H1 (cell line): ENCODE measurements at regions not wholly inside any gene's neighbourhood (a gene's known extent, or its start where the extent isn't known, plus 50 kb on each side); places are given as distances from the start of the nearest gene placed in this dataset.
A peak's percentile ranks its signal among the peaks of the same experiment; 100 is the strongest.

Experiments
- CTCF ChIA-PET: fragments of 300-600 bp; sonication (Branson Sonifier 250); formaldehyde crosslinking; loops from one replicate; lab custom pipeline; 2021; ENCODE audit not compliant: partially characterized antibody; lab: Charles Lee
- POLR2A ChIA-PET: fragments of 300-600 bp; sonication (Branson Sonifier 250); formaldehyde crosslinking; loops from one replicate; lab custom pipeline; 2021; ENCODE audit warnings: inconsistent platforms; ENCODE audit not compliant: partially characterized antibody; lab: Charles Lee
- DNase-seq, 2 experiments: peaks; one replicate each; pipeline versions ENCODE4 v3.0.0 to v3.0.0-alpha.2; 2010 to 2022; ENCODE audit warnings: low spot score in 2 of 2, low read depth in 1 of 2, mixed read lengths in 1 of 2
- FAIRE-seq: peaks from 2 replicates; lab custom pipeline; 2011; peaks lifted over from hg19 to GRCh38; lab: Jason Lieb, UNC
- H2AFZ ChIP-seq: 2 replicates; pipeline ENCODE4 v1.8.1; 2012; ENCODE audit warnings: low read length, inconsistent platforms
- H2AK5ac ChIP-seq: 2 replicates; pipeline ENCODE4 v1.6.1; 2013; ENCODE audit warnings: low read depth, low read length
- H2BK120ac ChIP-seq: replicated peaks from 2 replicates; pipeline ENCODE3; 2013; ENCODE audit warnings: low read depth, low read length, inconsistent platforms
- H2BK12ac ChIP-seq: 2 replicates; pipeline ENCODE4 v1.6.1; 2013; ENCODE audit warnings: low read depth, low read length
- H2BK15ac ChIP-seq: 2 replicates; pipeline ENCODE4 v1.6.1; 2013; ENCODE audit warnings: low read length
- H2BK20ac ChIP-seq: 2 replicates; pipeline ENCODE4 v1.6.1; 2013; ENCODE audit warnings: low read length
- H2BK5ac ChIP-seq: 2 replicates; pipeline ENCODE4 v1.6.1; 2013; ENCODE audit warnings: low read depth, low read length
- H3K14ac ChIP-seq: 2 replicates; pipeline ENCODE4 v1.6.1; 2013; ENCODE audit warnings: inconsistent platforms; ENCODE audit not compliant: insufficient read length
- H3K18ac ChIP-seq: 2 replicates; pipeline ENCODE4 v1.6.1; 2013; ENCODE audit warnings: low read length; ENCODE audit errors: extremely low read depth
- H3K23ac ChIP-seq: 2 replicates; pipeline ENCODE4 v1.6.1; 2013; ENCODE audit warnings: inconsistent platforms; ENCODE audit not compliant: insufficient read length
- H3K23me2 ChIP-seq: 2 replicates; pipeline ENCODE4 v1.6.1; 2013; ENCODE audit warnings: low read depth, low read length
- H3K27ac ChIP-seq: 2 replicates; pipeline ENCODE4 v1.6.1; 2011; ENCODE audit warnings: low read depth, low read length, inconsistent platforms
- H3K27me3 ChIP-seq, 4 experiments: replicated peaks in 1 of 4; 1 replicate in 1 of 4; 2 replicates in 3 of 4; pipeline versions ENCODE4 v1.6.1 to v1.8.1; 2011 to 2013; ENCODE audit warnings: low read length in 3 of 4, mild to moderate bottlenecking in 3 of 4, inconsistent platforms in 2 of 4, mixed read lengths in 2 of 4, moderate library complexity in 1 of 4; ENCODE audit not compliant: control insufficient read depth in 3 of 4, insufficient read depth in 3 of 4; ENCODE audit errors: extremely low read depth in 1 of 4
- H3K36me3 ChIP-seq, 4 experiments: 2 replicates each; pipeline versions ENCODE4 v1.6.1 to v1.8.1; 2011 to 2013; ENCODE audit warnings: mild to moderate bottlenecking in 4 of 4, low read length in 3 of 4, moderate library complexity in 2 of 4, control low read depth in 1 of 4, inconsistent platforms in 1 of 4; ENCODE audit not compliant: insufficient read depth in 4 of 4, control insufficient read depth in 2 of 4
- H3K4ac ChIP-seq: replicated peaks from 2 replicates; pipeline ENCODE3; 2013; ENCODE audit warnings: low read length, low read depth, mixed read lengths, inconsistent platforms; ENCODE audit not compliant: insufficient read length
- H3K4me1 ChIP-seq, 4 experiments: replicated peaks in 1 of 4; 1 replicate in 1 of 4; 2 replicates in 3 of 4; pipeline versions ENCODE4 v1.6.1 to v1.8.1; 2011 to 2013; ENCODE audit warnings: low read length in 3 of 4, inconsistent platforms in 2 of 4, mixed read lengths in 1 of 4; ENCODE audit not compliant: insufficient read depth in 4 of 4, control insufficient read depth in 3 of 4
- H3K4me2 ChIP-seq, 2 experiments: 2 replicates each; pipeline versions ENCODE4 v1.6.1 to v1.8.1; 2011 to 2013; ENCODE audit warnings: low read depth in 2 of 2, low read length in 2 of 2, control low read depth in 1 of 2, inconsistent platforms in 1 of 2, mild to moderate bottlenecking in 1 of 2; ENCODE audit not compliant: insufficient read depth in 1 of 2
- H3K4me3 ChIP-seq, 4 experiments: fragments of 200-600, 300-600 bp in 1 of 4; sonication (generic), shearing (Covaris generic), sonication (Bioruptor Twin) in 1 of 4; 2 replicates each; pipeline versions ENCODE4 v1.5.1 to v1.8.1; 2011 to 2016; ENCODE audit warnings: low read length in 4 of 4, low read depth in 3 of 4, control low read depth in 2 of 4, inconsistent platforms in 2 of 4, mild to moderate bottlenecking in 2 of 4, mixed read lengths in 1 of 4, moderate library complexity in 1 of 4; ENCODE audit not compliant: insufficient read depth in 2 of 4; ENCODE audit errors: extremely low read depth in 1 of 4
- H3K56ac ChIP-seq: replicated peaks from 2 replicates; pipeline ENCODE3; 2013; ENCODE audit warnings: low read depth, mild to moderate bottlenecking, mixed read lengths, low read length, inconsistent platforms; ENCODE audit not compliant: insufficient read length
- H3K79me1 ChIP-seq: 2 replicates; pipeline ENCODE4 v1.6.1; 2013; ENCODE audit warnings: low read depth, low read length, control low read depth
- H3K79me2 ChIP-seq, 2 experiments: 2 replicates each; pipeline versions ENCODE4 v1.6.1 to v1.8.1; 2012 to 2013; ENCODE audit warnings: low read length in 2 of 2, mild to moderate bottlenecking in 2 of 2, inconsistent platforms in 1 of 2; ENCODE audit not compliant: insufficient read depth in 2 of 2, control insufficient read depth in 1 of 2
- H3K9ac ChIP-seq, 4 experiments: replicated peaks in 1 of 4; 1 replicate in 1 of 4; 2 replicates in 3 of 4; pipeline versions ENCODE4 v1.6.1 to v1.8.1; 2011 to 2013; ENCODE audit warnings: low read depth in 3 of 4, low read length in 3 of 4, control low read depth in 2 of 4, mild to moderate bottlenecking in 2 of 4, moderate library complexity in 2 of 4, inconsistent platforms in 1 of 4; ENCODE audit errors: extremely low read depth in 1 of 4
- H3K9me3 ChIP-seq, 2 experiments: 2 replicates each; pipeline versions ENCODE4 v1.6.1 to v1.8.1; 2012 to 2013; ENCODE audit warnings: mild to moderate bottlenecking in 2 of 2, moderate library complexity in 2 of 2, control low read depth in 1 of 2, inconsistent platforms in 1 of 2, low read depth in 1 of 2, low read length in 1 of 2, mixed read lengths in 1 of 2; ENCODE audit not compliant: insufficient read depth in 2 of 2
- H4K20me1 ChIP-seq, 2 experiments: replicated peaks in 1 of 2; 2 replicates each; pipeline versions ENCODE3 to v1.8.1; 2011 to 2013; ENCODE audit warnings: inconsistent platforms in 2 of 2, low read length in 2 of 2, mild to moderate bottlenecking in 1 of 2; ENCODE audit not compliant: insufficient read depth in 2 of 2, control insufficient read depth in 1 of 2
- H4K5ac ChIP-seq: 2 replicates; pipeline ENCODE4 v1.6.1; 2013; ENCODE audit warnings: low read length, low read depth, mixed read lengths, inconsistent platforms; ENCODE audit not compliant: insufficient read length
- H4K8ac ChIP-seq: 2 replicates; pipeline ENCODE4 v1.8.0; 2013; ENCODE audit warnings: mild to moderate bottlenecking, moderate library complexity, low read length, inconsistent platforms; ENCODE audit not compliant: insufficient read depth; ENCODE audit errors: extremely low read depth
- H4K91ac ChIP-seq: replicated peaks from 2 replicates; pipeline ENCODE3; 2013; ENCODE audit warnings: low read length, mixed read lengths, inconsistent platforms; ENCODE audit not compliant: insufficient read length
- GABPA ChIP-seq: IDR thresholded peaks from 2 replicates; pipeline ENCODE4 v1.6.1; 2011; ENCODE audit warnings: mild to moderate bottlenecking, low read length, moderate library complexity, borderline replicate concordance; ENCODE audit not compliant: insufficient read depth
- JUND ChIP-seq: IDR thresholded peaks from 2 replicates; pipeline ENCODE4 v1.6.1; 2011; ENCODE audit warnings: mild to moderate bottlenecking, improper control_type of control experiment, low read length
- KDM1A ChIP-seq: fragments of 200-600, 300-600 bp; sonication (generic); IDR thresholded peaks from 2 replicates; pipeline ENCODE4 v1.7.1; 2016; ENCODE audit warnings: mild to moderate bottlenecking, low read length, borderline replicate concordance
- PHF8 ChIP-seq: fragments of 200-600 bp; sonication (generic); conservative IDR thresholded peaks from 2 replicates; pipeline ENCODE4 v1.7.1; 2012; ENCODE audit warnings: low read depth, mild to moderate bottlenecking, inconsistent platforms, low read length, moderate library complexity
- RNF2 ChIP-seq: fragments of 200-900, 300-1000 bp; sonication (generic); IDR thresholded peaks from 2 replicates; pipeline ENCODE4 v1.7.1; 2016; ENCODE audit warnings: borderline replicate concordance, low read depth, mild to moderate bottlenecking, antibody characterized with exemption, low read length; ENCODE audit not compliant: poor library complexity, severe bottlenecking; ENCODE audit errors: missing control alignments
- SAP30 ChIP-seq: fragments of 300-600 bp; sonication (generic); IDR thresholded peaks from 2 replicates; pipeline ENCODE4 v1.7.1; 2012; ENCODE audit warnings: low read length, moderate library complexity, mild to moderate bottlenecking, inconsistent platforms; ENCODE audit not compliant: insufficient read depth, insufficient replicate concordance
- ZNF274 ChIP-seq: IDR thresholded peaks from 2 replicates; pipeline ENCODE4 v1.7.0; 2012; ENCODE audit warnings: low read length, borderline replicate concordance; ENCODE audit errors: extremely low read depth
- WGBS, 2 experiments: shearing (Covaris generic) in 1 of 2; methylation state at CpG; one replicate each; pipeline versions ENCODE4 v1.1.6 to v1.1.7; 2013 to 2015; ENCODE audit warnings: low lambda C conversion rate in 2 of 2, mixed read lengths in 2 of 2, inconsistent platforms in 1 of 2, low coverage in 1 of 2, missing lambda C conversion rate in 1 of 2; ENCODE audit not compliant: insufficient replicate concordance in 2 of 2, insufficient coverage in 1 of 2, insufficient read length in 1 of 2; ENCODE audit errors: extremely low coverage in 1 of 2, missing lambda C conversion rate in 1 of 2; 5-methylcytosine and 5-hydroxymethylcytosine counted together
- TF ChIP-seq, protein P1 (sequence below): IDR thresholded peaks from 2 replicates; pipeline ENCODE4 v1.6.1; 2012; ENCODE audit warnings: low read length, inconsistent platforms
- TF ChIP-seq, protein P2 (sequence below): IDR thresholded peaks from 2 replicates; pipeline ENCODE4 v1.6.1; 2011; ENCODE audit warnings: low read length, improper control_type of control experiment

DNA sequence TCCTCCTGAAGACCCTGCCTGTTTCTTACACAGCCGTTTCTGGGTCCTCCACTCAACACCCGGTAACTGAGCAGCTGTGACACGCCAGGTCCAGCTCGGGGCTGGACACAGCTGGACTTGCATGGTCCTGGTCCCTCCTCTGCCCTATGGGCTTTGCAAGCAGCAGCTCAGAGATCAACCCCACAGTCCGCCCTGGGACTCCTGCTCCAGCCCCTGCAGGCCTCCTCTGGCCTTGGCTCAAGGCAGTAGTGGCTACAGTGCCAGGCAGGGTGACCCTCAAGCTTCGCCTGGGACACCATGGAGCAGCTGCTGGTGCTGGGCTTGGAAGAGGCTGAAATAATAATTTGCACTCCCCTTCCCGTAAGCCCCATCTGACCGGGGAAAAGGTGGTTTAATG lies 66.1 kb upstream of the OLFM1 start:
- Histone ChIP-seq H4K91ac (no peak overlapping the region), H4K20me1 (no peaks in the 10 kb centered on the region), H3K27ac (no peak overlapping the region), H4K5ac (no peak overlapping the region), H2BK5ac (no peak overlapping the region), H4K8ac (0 out of 2 replicates have a peak overlapping the region, but pooled peaks have one; percentile 35), H2BK120ac (no peak overlapping the region), H2BK15ac (no peak overlapping the region), H3K56ac (no peak overlapping the region), H3K79me1 (0 out of 2 replicates have a peak, but pooled peaks cover 2% of the 10 kb centered on the region), H2BK12ac (no peak overlapping the region), H3K9me3 (no peaks in the 10 kb centered on the region), H3K79me2 (no peaks in the 10 kb centered on the region), H3K4me3 (no peak overlapping the region), H3K4ac (no peak overlapping the region), H2AK5ac (no peak overlapping the region), H3K36me3 (no peaks in the 10 kb centered on the region), H3K18ac (no peak overlapping the region), H3K9ac (no peak overlapping the region; a peak in 1 of 7 replicates), H3K4me1 (no peaks in the 10 kb centered on the region), H2AFZ (no peak overlapping the region), H3K23ac (no peak overlapping the region), H3K27me3 (no peaks in the 10 kb centered on the region), H3K4me2 (no peak overlapping the region), H3K14ac (no peak overlapping the region), H2BK20ac (no peak overlapping the region), H3K23me2 (no peaks in the 10 kb centered on the region)
- no peak for FAIRE-seq
- WGBS, 2 experiments: 88% methylated on average over 8 of the region's 8 CpGs; no CpG with 5 or more reads in 1 of the 2 experiments
- POLR2A ChIA-PET: no interaction called here
- no peak for DNase-seq
- TF ChIP-seq KDM1A (no peak), GABPA (no peak), RNF2 (no peak), ZNF274 (no peak), JUND (no peak), SAP30 (no peak), PHF8 (no peak)
- TF ChIP-seq, protein P1, sequence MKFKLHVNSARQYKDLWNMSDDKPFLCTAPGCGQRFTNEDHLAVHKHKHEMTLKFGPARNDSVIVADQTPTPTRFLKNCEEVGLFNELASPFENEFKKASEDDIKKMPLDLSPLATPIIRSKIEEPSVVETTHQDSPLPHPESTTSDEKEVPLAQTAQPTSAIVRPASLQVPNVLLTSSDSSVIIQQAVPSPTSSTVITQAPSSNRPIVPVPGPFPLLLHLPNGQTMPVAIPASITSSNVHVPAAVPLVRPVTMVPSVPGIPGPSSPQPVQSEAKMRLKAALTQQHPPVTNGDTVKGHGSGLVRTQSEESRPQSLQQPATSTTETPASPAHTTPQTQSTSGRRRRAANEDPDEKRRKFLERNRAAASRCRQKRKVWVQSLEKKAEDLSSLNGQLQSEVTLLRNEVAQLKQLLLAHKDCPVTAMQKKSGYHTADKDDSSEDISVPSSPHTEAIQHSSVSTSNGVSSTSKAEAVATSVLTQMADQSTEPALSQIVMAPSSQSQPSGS: no peak
- TF ChIP-seq, protein P2, sequence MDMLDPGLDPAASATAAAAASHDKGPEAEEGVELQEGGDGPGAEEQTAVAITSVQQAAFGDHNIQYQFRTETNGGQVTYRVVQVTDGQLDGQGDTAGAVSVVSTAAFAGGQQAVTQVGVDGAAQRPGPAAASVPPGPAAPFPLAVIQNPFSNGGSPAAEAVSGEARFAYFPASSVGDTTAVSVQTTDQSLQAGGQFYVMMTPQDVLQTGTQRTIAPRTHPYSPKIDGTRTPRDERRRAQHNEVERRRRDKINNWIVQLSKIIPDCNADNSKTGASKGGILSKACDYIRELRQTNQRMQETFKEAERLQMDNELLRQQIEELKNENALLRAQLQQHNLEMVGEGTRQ: no peak
- CTCF ChIA-PET: interaction anchor here (0.6 to 1.4 kb wide), 3 partner anchors 16 to 70 kb away, joined by 3 read pairs; no protein-coding TSS in a partner anchor
